Esophagus muscularis mucosa (tissue), 4 donors: ENCODE measurements at regions not wholly inside any gene's neighbourhood (a gene's known extent, or its start where the extent isn't known, plus 50 kb on each side); places are given as distances from the start of the nearest gene placed in this dataset.

ENCODE experiments used
- DNase-seq: peaks from one replicate; pipeline ENCODE4 v3.0.0-alpha.2; 2017; ENCODE audit errors: extremely low spot score
- H3K27ac ChIP-seq, 4 donors: fragments of 200-600 bp; sonication (generic); replicated peaks in 1 of 4; 1 replicate in 3 of 4; 2 replicates in 1 of 4; pipeline ENCODE4 v1.5.1; 2016 to 2019; ENCODE audit warnings: mild to moderate bottlenecking in 1 of 4
- H3K27me3 ChIP-seq, 4 donors: fragments of 200-600 bp; sonication (generic); one replicate each; pipeline versions ENCODE4 v1.5.1 to v1.6.0; 2016 to 2019
- H3K36me3 ChIP-seq, 4 donors: fragments of 200-600 bp; sonication (generic); one replicate each; pipeline ENCODE4 v1.5.1; 2016 to 2019
- H3K4me1 ChIP-seq, 4 donors: fragments of 200-600 bp; sonication (generic); one replicate each; pipeline ENCODE4 v1.5.1; 2016 to 2019
- H3K4me3 ChIP-seq, 4 donors: fragments of 200-600 bp; sonication (generic); 1 replicate in 2 of 4; 2 replicates in 2 of 4; pipeline ENCODE4 v1.5.1; 2016 to 2019; ENCODE audit warnings: mild to moderate bottlenecking in 4 of 4, moderate library complexity in 1 of 4
- H3K9me3 ChIP-seq, 4 donors: fragments of 200-600 bp; sonication (generic); 1 replicate in 3 of 4; 2 replicates in 1 of 4; pipeline ENCODE4 v1.5.1; 2016 to 2019
- EP300 ChIP-seq: sonication (generic); formaldehyde crosslinking; IDR thresholded peaks from one replicate; pipeline ENCODE4 v1.6.1; 2017; ENCODE audit warnings: antibody characterized with exemption
- POLR2A ChIP-seq: fragments of 450-650 bp; IDR thresholded peaks from one replicate; pipeline ENCODE4 v1.6.1; 2017; ENCODE audit warnings: antibody characterized with exemption, moderate library complexity, mild to moderate bottlenecking, low read depth
- POLR2AphosphoS5 ChIP-seq, 2 donors: sonication (generic); formaldehyde crosslinking; IDR thresholded peaks; one replicate each; pipeline ENCODE4 v1.6.1; 2017; ENCODE audit warnings: antibody characterized with exemption in 2 of 2
- WGBS: methylation state at CpG from one replicate; pipeline ENCODE4 v1.1.5; 2018; 5-methylcytosine and 5-hydroxymethylcytosine counted together
- intact Hi-C: fragments of 100-400 bp; cut with DNase I; formaldehyde crosslinking; loops from one replicate; pipeline ENCODE4 v1.15.1; 2023
- TF ChIP-seq, protein P1 (sequence below), 3 experiments: fragments of 200-600 bp in 2 of 3; fragments of 450-650 bp in 1 of 3; sonication (generic) in 2 of 3; IDR thresholded peaks; one replicate each; pipeline ENCODE4 v1.5.1; 2017 to 2019; ENCODE audit warnings: antibody characterized with exemption in 3 of 3, mild to moderate bottlenecking in 2 of 3, moderate library complexity in 1 of 3

DNA sequence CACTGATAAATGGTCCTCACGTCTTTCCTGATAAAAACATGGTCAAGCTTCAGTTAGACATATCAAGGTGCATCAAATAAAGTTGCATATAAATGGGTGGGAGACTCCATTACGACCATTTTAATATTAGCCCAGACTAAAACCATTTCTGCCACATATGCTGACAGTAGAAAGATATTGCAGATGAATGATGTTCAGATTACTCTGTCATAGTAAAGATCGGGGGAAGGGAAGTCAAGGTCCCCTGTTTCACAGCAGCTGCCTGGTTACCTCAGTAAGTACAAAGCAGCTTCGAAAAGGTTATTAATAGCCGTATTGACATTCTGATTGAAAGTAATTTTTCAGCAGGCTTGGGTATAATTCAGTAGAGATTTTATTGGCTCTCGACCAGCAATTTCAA is 927.7 kb upstream of the CDH2 start:
- H3K27ac ChIP-seq, result no peak overlapping the region
- 51% methylated on average over 6 of the region's 6 CpGs for whole genome bisulfite sequencing
- no peaks in the 10 kb centered on the region for H3K4me1 ChIP-seq
- no peaks in the 10 kb centered on the region for H3K36me3 ChIP-seq
- DNase-seq, result no peak
- no peaks in the 10 kb centered on the region for H3K27me3 ChIP-seq
- intact Hi-C loops, result no loop called here
- TF ChIP-seq, protein P1, sequence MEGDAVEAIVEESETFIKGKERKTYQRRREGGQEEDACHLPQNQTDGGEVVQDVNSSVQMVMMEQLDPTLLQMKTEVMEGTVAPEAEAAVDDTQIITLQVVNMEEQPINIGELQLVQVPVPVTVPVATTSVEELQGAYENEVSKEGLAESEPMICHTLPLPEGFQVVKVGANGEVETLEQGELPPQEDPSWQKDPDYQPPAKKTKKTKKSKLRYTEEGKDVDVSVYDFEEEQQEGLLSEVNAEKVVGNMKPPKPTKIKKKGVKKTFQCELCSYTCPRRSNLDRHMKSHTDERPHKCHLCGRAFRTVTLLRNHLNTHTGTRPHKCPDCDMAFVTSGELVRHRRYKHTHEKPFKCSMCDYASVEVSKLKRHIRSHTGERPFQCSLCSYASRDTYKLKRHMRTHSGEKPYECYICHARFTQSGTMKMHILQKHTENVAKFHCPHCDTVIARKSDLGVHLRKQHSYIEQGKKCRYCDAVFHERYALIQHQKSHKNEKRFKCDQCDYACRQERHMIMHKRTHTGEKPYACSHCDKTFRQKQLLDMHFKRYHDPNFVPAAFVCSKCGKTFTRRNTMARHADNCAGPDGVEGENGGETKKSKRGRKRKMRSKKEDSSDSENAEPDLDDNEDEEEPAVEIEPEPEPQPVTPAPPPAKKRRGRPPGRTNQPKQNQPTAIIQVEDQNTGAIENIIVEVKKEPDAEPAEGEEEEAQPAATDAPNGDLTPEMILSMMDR (IDR thresholded peaks at IDR 0.05), result no peak
- TF ChIP-seq POLR2AphosphoS5 (IDR thresholded peaks at IDR 0.05) (no peak), EP300 (no peak), POLR2A (no peak)
- no peak overlapping the region for H3K4me3 ChIP-seq
- no peaks in the 10 kb centered on the region for H3K9me3 ChIP-seq

GRCh38 chr18:29104227-29104626 is 927.3 kb upstream of the CDH2 start:
- Histone ChIP-seq H3K4me1 (no peaks in the 10 kb centered on the region), H3K27me3 (no peaks in the 10 kb centered on the region), H3K4me3 (no peak overlapping the region), H3K36me3 (no peaks in the 10 kb centered on the region), H3K9me3 (no peaks in the 10 kb centered on the region), H3K27ac (no peak overlapping the region)
- no peak for TF ChIP-seq POLR2A
- TF ChIP-seq, protein P1 (IDR thresholded peaks at IDR 0.05), result no peak
- TF ChIP-seq EP300, result no peak
- no peak for TF ChIP-seq POLR2AphosphoS5 (IDR thresholded peaks at IDR 0.05)
- 59% methylated on average over 1 of the region's 1 CpG for WGBS
- no peak for DNase-seq
- intact Hi-C loops, result no loop called here

DNA sequence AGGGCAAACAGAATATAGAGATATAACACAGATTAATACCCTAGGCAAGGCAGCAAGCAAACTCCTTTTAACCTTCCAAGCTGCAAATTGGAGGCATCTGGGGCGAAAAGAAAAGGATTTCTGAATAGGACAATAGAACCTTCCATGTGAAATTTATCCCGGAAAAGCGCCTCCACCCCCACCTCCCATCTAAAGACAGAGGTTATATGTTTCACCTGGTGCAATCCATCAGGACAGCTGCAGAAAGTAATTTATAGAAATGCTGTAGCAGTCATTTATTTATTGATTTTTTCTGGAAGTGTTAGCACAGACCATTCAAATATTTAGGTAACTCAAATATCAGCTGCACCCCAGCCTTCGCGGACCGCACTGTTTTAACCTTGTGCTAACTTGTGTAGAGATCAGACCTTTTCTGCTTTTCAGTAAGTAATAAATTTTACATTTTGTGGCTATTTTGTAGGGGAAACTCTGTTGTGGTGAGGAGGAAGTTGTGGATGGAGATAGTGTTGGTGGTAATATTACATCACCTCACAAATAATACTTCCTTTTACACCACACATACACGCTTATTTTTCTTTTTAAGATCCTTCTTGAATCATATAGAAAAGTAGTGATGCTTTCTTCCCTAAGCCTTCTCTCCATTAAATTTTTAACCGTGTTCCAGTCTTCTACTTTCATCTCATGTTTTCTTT is 919.3 kb upstream of the CDH2 start:
- Histone ChIP-seq H3K27me3 (no peaks in the 10 kb centered on the region), H3K9me3 (peaks cover 0 to 4% (median 0%) of the 10 kb centered on the region in 4 donors), H3K36me3 (no peaks in the 10 kb centered on the region), H3K4me1 (no peaks in the 10 kb centered on the region), H3K4me3 (no peak overlapping the region), H3K27ac (no peak overlapping the region)
- WGBS, result 36% methylated on average over 8 of the region's 8 CpGs
- no peak for DNase-seq
- intact Hi-C loops, result no loop called here
- TF ChIP-seq POLR2A, result no peak
- TF ChIP-seq, protein P1 (IDR thresholded peaks at IDR 0.05), result no peak
- no peak for TF ChIP-seq EP300
- no peak for TF ChIP-seq POLR2AphosphoS5 (IDR thresholded peaks at IDR 0.05)

DNA sequence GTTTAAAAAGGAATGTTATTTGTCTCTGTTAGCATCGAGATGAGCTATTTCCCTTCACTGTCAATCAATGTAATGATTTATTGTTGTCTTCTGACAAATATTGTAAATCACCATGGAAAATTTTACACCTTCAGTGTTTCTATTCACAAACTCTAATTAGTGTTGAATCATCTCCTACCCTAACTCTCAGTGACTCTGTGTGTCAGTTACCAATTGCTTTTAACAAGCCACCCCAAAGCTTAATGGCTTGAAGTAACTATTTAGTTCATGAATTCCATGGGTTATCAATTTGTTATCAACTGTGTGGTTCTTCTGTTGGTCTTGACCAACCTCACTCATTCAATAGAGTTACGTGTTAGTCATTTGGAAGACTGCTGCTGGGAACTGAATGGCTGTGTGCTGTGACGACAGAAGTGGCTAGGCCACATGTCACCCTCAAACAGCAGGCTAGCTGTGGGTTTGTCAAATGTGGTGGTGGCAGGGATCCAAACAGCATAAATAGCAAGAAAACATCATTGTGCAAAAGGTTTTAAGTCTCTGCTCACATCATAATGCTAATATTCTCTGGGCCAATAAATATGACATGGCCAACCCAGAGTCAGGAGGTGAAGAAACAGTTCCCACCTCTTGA is 910.8 kb upstream of the CDH2 start:
- intact Hi-C loops, result no loop called here
- Histone ChIP-seq H3K36me3 (no peaks in the 10 kb centered on the region), H3K27ac (no peak overlapping the region), H3K9me3 (no peaks in the 10 kb centered on the region), H3K4me1 (no peaks in the 10 kb centered on the region), H3K27me3 (no peaks in the 10 kb centered on the region), H3K4me3 (no peak overlapping the region)
- DNase-seq, result no peak
- TF ChIP-seq, protein P1 (IDR thresholded peaks at IDR 0.05), result no peak
- TF ChIP-seq EP300, result no peak
- no peak for TF ChIP-seq POLR2AphosphoS5 (IDR thresholded peaks at IDR 0.05)
- no peak for TF ChIP-seq POLR2A
- WGBS, result 86% methylated on average over 3 of the region's 3 CpGs
